Body of pancreas (tissue), 4 donors: ENCODE measurements at regions not wholly inside any gene's neighbourhood (a gene's known extent, or its start where the extent isn't known, plus 50 kb on each side); places are given as distances from the start of the nearest gene placed in this dataset.
"Not testable (repeated sequence)": the region's sequence is repeated elsewhere in the genome, so short reads cannot be mapped to it uniquely, and the experiment has no call there.

Experiments
- CTCF ChIP-seq, 7 experiments: fragments of 450-650 bp in 4 of 7; fragments of 200-600 bp in 3 of 7; sonication (generic) in 3 of 7; IDR thresholded peaks; one replicate each; pipeline ENCODE4 v1.5.1; 2016 to 2019; ENCODE audit warnings: antibody characterized with exemption in 7 of 7
- POLR2A ChIP-seq, 3 donors: fragments of 450-650 bp; IDR thresholded peaks; one replicate each; pipeline ENCODE4 v1.6.1; 2016; ENCODE audit warnings: antibody characterized with exemption in 3 of 3, mild to moderate bottlenecking in 2 of 3

GRCh38 chr2:87331940-87332583 is 310.4 kb upstream of the PLGLB1 start:
- not testable (repeated sequence) for TF ChIP-seq CTCF, POLR2A (IDR thresholded peaks at IDR 0.05)
